B cell (primary cell): ENCODE measurements at regions not wholly inside any gene's neighbourhood (a gene's known extent, or its start where the extent isn't known, plus 50 kb on each side); places are given as distances from the start of the nearest gene placed in this dataset.

ENCODE experiments used
- ATAC-seq: fragments of 200-7000 bp; cut with Tn5 transposase; one replicate; pipeline ENCODE4 v1.10.0; 2021; ENCODE audit warnings: low read depth, mild to moderate bottlenecking, moderate number of reproducible peaks, moderate library complexity
- CTCF ChIA-PET: fragments of 350-600 bp; sonication (Branson Sonifier 250); formaldehyde crosslinking; loops from one replicate; lab custom pipeline; 2021; ENCODE audit warnings: antibody characterized with exemption, inconsistent platforms; lab: Charles Lee
- POLR2A ChIA-PET: fragments of 350-600 bp; sonication (Branson Sonifier 250); formaldehyde crosslinking; loops from one replicate; lab custom pipeline; 2021; ENCODE audit warnings: antibody characterized with exemption; lab: Charles Lee
- DNase-seq: peaks from one replicate; pipeline ENCODE4 v3.0.0; 2013
- H2AFZ ChIP-seq: 2 replicates; pipeline ENCODE4 v1.6.1; 2012; ENCODE audit warnings: mild to moderate bottlenecking, low read depth, low read length; ENCODE audit not compliant: insufficient read depth, poor library complexity, severe bottlenecking
- H3K27ac ChIP-seq, 2 donors: 1 replicate in 1 of 2; 2 replicates in 1 of 2; pipeline ENCODE4 v1.5.1; 2012 to 2013; ENCODE audit warnings: low read length in 2 of 2, mild to moderate bottlenecking in 2 of 2, moderate library complexity in 1 of 2
- H3K27me3 ChIP-seq, 4 experiments: fragments of 200-600 bp in 1 of 4; sonication (generic) in 1 of 4; replicated peaks in 1 of 4; 1 replicate in 2 of 4; 2 replicates in 2 of 4; pipeline versions ENCODE4 v1.6.1 to v1.7.0; 2013 to 2016; ENCODE audit warnings: low read length in 3 of 4, mild to moderate bottlenecking in 2 of 4, mixed read lengths in 1 of 4, moderate library complexity in 1 of 4; ENCODE audit not compliant: insufficient read depth in 4 of 4, control insufficient read depth in 3 of 4; ENCODE audit errors: control extremely low read depth in 1 of 4
- H3K36me3 ChIP-seq, 2 experiments: replicated peaks in 1 of 2; 1 replicate in 1 of 2; 2 replicates in 1 of 2; pipeline versions ENCODE4 v1.6.1 to v1.7.1; 2013; ENCODE audit warnings: low read length in 1 of 2; ENCODE audit not compliant: insufficient read depth in 2 of 2, control insufficient read depth in 1 of 2; ENCODE audit errors: control extremely low read depth in 1 of 2, extremely low read depth in 1 of 2
- H3K4me1 ChIP-seq, 2 donors: fragments of 200-600 bp in 1 of 2; sonication (generic) in 1 of 2; 1 replicate in 1 of 2; 2 replicates in 1 of 2; pipeline versions ENCODE4 v1.5.1 to v1.6.1; 2013 to 2017; ENCODE audit warnings: low read length in 2 of 2; ENCODE audit not compliant: control insufficient read depth in 2 of 2, insufficient read depth in 2 of 2
- H3K4me2 ChIP-seq: replicated peaks from 2 replicates; pipeline ENCODE3; 2012; ENCODE audit warnings: mild to moderate bottlenecking, low read depth, low read length; ENCODE audit not compliant: poor library complexity, severe bottlenecking
- H3K4me3 ChIP-seq, 5 experiments: fragments of 200-600 bp in 1 of 5; sonication (generic) in 1 of 5; 1 replicate in 3 of 5; 2 replicates in 2 of 5; pipeline versions ENCODE4 v1.5.1 to v1.7.0; 2011 to 2016; ENCODE audit warnings: low read length in 4 of 5, mild to moderate bottlenecking in 4 of 5, low read depth in 2 of 5, control low read depth in 1 of 5, moderate library complexity in 1 of 5; ENCODE audit not compliant: insufficient read depth in 1 of 5; ENCODE audit errors: control extremely low read depth in 1 of 5, extremely low read depth in 1 of 5
- H3K79me2 ChIP-seq: fragments of 200-600 bp; sonication (generic); one replicate; pipeline ENCODE4 v1.6.0; 2016; ENCODE audit warnings: low read length; ENCODE audit not compliant: control insufficient read depth, insufficient read depth
- H3K9ac ChIP-seq: fragments of 200-600 bp; sonication (generic); 2 replicates; pipeline ENCODE4 v1.6.1; 2017; ENCODE audit warnings: mild to moderate bottlenecking, low read length, moderate library complexity
- H3K9me3 ChIP-seq, 3 donors: one replicate each; pipeline versions ENCODE4 v1.6.1 to v1.7.1; 2013; ENCODE audit warnings: low read length in 2 of 3; ENCODE audit not compliant: control insufficient read depth in 2 of 3, insufficient read depth in 1 of 3; ENCODE audit errors: control extremely low read depth in 1 of 3
- H4K20me1 ChIP-seq: 2 replicates; pipeline ENCODE4 v1.6.0; 2012; ENCODE audit warnings: mild to moderate bottlenecking, low read length; ENCODE audit not compliant: insufficient read depth, control insufficient read depth, poor library complexity, severe bottlenecking
- H3K27ac Mint-ChIP-seq: one replicate; pipeline ENCODE4 v1.8.0; 2021; ENCODE audit warnings: mixed read lengths
- H3K27me3 Mint-ChIP-seq: one replicate; pipeline ENCODE4 v1.8.0; 2021; ENCODE audit warnings: mixed read lengths
- H3K4me1 Mint-ChIP-seq: one replicate; pipeline ENCODE4 v1.8.0; 2021; ENCODE audit warnings: mixed read lengths
- H3K4me3 Mint-ChIP-seq: one replicate; pipeline ENCODE4 v1.8.0; 2021; ENCODE audit warnings: mixed read lengths
- H3K9me3 Mint-ChIP-seq: one replicate; pipeline ENCODE4 v1.8.0; 2022; ENCODE audit warnings: mixed read lengths; ENCODE audit not compliant: insufficient read depth
- EZH2 ChIP-seq: IDR thresholded peaks from 2 replicates; pipeline ENCODE4 v1.6.1; 2012; ENCODE audit warnings: borderline replicate concordance, low read depth, mild to moderate bottlenecking, moderate library complexity, low read length; ENCODE audit not compliant: insufficient read depth, poor library complexity, severe bottlenecking
- WGBS: methylation state at CpG from one replicate; pipeline ENCODE4 v1.1.5; 2013; ENCODE audit warnings: missing lambda C conversion rate; ENCODE audit not compliant: insufficient coverage; 5-methylcytosine and 5-hydroxymethylcytosine counted together
- intact Hi-C: fragments of 100-400 bp; cut with micrococcal nuclease; formaldehyde crosslinking; loops from one replicate; pipeline ENCODE4 v1.10.0; 2022
- TF ChIP-seq, protein P1 (sequence below): fragments of 200-600 bp; IDR thresholded peaks from one replicate; pipeline ENCODE4 v1.8.0; 2022; ENCODE audit warnings: antibody characterized with exemption, mild to moderate bottlenecking

DNA sequence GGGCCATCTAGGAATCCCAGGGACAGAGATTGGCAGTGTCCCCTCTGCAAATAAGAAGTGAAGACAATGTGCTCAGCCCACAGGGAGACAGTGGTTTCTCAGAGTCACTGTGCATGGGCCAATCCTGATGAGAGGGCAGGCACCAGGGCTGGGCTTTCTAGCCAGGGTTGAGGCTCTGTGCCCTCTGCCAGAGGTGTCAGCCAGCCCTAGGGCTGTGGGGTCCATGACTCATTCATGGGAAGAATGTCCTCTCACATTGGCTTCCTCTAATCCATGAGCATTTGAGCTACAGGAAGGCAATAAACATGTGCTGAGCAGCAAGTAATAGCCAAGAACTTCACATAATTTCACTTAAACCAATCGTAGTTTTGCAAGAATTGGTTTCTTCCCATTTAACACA, 482.0 kb upstream of the MGMT start:
- Mint-ChIP-seq H3K27ac (no peak overlapping the region), H3K27me3 (no peaks in the 10 kb centered on the region), H3K9me3 (peaks cover 2% of the 10 kb centered on the region), H3K4me3 (no peak overlapping the region), H3K4me1 (no peaks in the 10 kb centered on the region)
- DNase-seq (no peak), ATAC-seq (no peak)
- no peak overlapping the region for H2AFZ ChIP-seq
- H3K27me3 ChIP-seq: no peaks in the 10 kb centered on the region
- TF ChIP-seq, protein P1, sequence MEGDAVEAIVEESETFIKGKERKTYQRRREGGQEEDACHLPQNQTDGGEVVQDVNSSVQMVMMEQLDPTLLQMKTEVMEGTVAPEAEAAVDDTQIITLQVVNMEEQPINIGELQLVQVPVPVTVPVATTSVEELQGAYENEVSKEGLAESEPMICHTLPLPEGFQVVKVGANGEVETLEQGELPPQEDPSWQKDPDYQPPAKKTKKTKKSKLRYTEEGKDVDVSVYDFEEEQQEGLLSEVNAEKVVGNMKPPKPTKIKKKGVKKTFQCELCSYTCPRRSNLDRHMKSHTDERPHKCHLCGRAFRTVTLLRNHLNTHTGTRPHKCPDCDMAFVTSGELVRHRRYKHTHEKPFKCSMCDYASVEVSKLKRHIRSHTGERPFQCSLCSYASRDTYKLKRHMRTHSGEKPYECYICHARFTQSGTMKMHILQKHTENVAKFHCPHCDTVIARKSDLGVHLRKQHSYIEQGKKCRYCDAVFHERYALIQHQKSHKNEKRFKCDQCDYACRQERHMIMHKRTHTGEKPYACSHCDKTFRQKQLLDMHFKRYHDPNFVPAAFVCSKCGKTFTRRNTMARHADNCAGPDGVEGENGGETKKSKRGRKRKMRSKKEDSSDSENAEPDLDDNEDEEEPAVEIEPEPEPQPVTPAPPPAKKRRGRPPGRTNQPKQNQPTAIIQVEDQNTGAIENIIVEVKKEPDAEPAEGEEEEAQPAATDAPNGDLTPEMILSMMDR: no peak
- TF ChIP-seq EZH2: no peak
- no peak overlapping the region for H3K4me3 ChIP-seq
- H3K36me3 ChIP-seq: no peaks in the 10 kb centered on the region
- H3K79me2 ChIP-seq: no peaks in the 10 kb centered on the region
- POLR2A ChIA-PET: no interaction called here
- CTCF ChIA-PET: no interaction called here
- H4K20me1 ChIP-seq: no peaks in the 10 kb centered on the region
- intact Hi-C loops: no loop called here
- H3K9ac ChIP-seq: no peak overlapping the region
- no peak overlapping the region for H3K27ac ChIP-seq
- H3K4me2 ChIP-seq: no peak overlapping the region
- H3K4me1 ChIP-seq: no peaks in the 10 kb centered on the region
- 80% methylated on average over 1 of the region's 1 CpG for WGBS
- H3K9me3 ChIP-seq: peaks cover 0 to 17% (median 0%) of the 10 kb centered on the region in 3 donors

DNA sequence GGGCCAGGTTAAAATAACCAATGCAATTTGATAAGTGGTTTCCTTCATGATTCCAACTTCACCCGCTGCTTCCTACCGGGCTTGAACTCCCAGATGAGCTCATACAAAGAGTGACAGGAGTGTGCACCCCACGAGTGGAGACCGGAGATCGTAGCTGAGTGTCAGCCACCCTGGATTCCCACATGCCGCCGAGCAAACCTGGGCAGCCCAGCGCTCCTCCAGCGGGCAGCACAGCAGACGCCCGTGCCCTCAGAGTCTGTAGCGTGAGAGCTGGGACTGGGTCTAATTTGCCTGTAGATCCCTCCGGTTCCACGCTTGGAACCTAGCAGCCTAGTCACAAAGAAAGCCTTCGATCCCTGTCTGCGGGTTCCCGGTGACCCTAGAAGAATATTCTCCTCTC, 476.1 kb upstream of the MGMT start:
- Mint-ChIP-seq H3K4me3 (no peak overlapping the region), H3K9me3 (no peaks in the 10 kb centered on the region), H3K27me3 (no peaks in the 10 kb centered on the region), H3K27ac (no peak overlapping the region), H3K4me1 (no peaks in the 10 kb centered on the region)
- ChIA-PET POLR2A (no interaction called here), CTCF (no interaction called here)
- H3K36me3 ChIP-seq: no peaks in the 10 kb centered on the region
- H3K27ac ChIP-seq: no peak overlapping the region
- no peaks in the 10 kb centered on the region for H3K4me1 ChIP-seq
- TF ChIP-seq, protein P1: no peak
- TF ChIP-seq EZH2: no peak
- H3K9ac ChIP-seq: no peak overlapping the region
- no peaks in the 10 kb centered on the region for H3K27me3 ChIP-seq
- H4K20me1 ChIP-seq: no peaks in the 10 kb centered on the region
- peaks cover 0 to 12% (median 0%) of the 10 kb centered on the region in 3 donors for H3K9me3 ChIP-seq
- H3K4me3 ChIP-seq: no peak overlapping the region
- intact Hi-C loops: no loop called here
- ATAC-seq (no peak), DNase-seq (no peak)
- 95% methylated on average over 17 of the region's 17 CpGs for WGBS
- H3K79me2 ChIP-seq: no peaks in the 10 kb centered on the region
- no peak overlapping the region for H3K4me2 ChIP-seq
- no peak overlapping the region for H2AFZ ChIP-seq
